ENCODE measurements at regions not wholly inside any gene's neighbourhood (a gene's known extent, or its start where the extent isn't known, plus 50 kb on each side); places are given as distances from the start of the nearest gene placed in this dataset.

- TF ChIP-seq CTCF (IDR thresholded peaks at IDR 0.05), result no peak
- TF ChIP-seq POLR2AphosphoS5 (IDR thresholded peaks at IDR 0.05), result no peak
- no peak overlapping the region for H3K4me3 ChIP-seq
- DNase-seq (ENCODE audit: low spot score in 2 of 2), result no peak
These were observed 265.9 kb downstream of the TBC1D4 start for GRCh38 chr13:75216038-75216437.

GRCh38 chr13:75214846-75215245 is 267.1 kb downstream of the TBC1D4 start:
- H3K9me3 ChIP-seq, result no peaks in the 10 kb centered on the region

More at GRCh38 chr13:75216038-75216437, 265.9 kb downstream of the TBC1D4 start:
- no peaks in the 10 kb centered on the region for H3K9me3 ChIP-seq
- H3K27me3 ChIP-seq, result no peaks in the 10 kb centered on the region
- H3K36me3 ChIP-seq, result no peaks in the 10 kb centered on the region
- no peaks in the 10 kb centered on the region for H3K4me1 ChIP-seq
- intact Hi-C loops (cut with DNase I; ENCODE audit: low total_unique reads), result no loop called here
- no peak overlapping the region for H3K27ac ChIP-seq

GRCh38 chr13:75202981-75203380 is 279.0 kb downstream of the TBC1D4 start:
- intact Hi-C loops (cut with DNase I; ENCODE audit: low total_unique reads), result no loop called here
- TF ChIP-seq POLR2AphosphoS5 (IDR thresholded peaks at IDR 0.05), result no peak
- no peak for TF ChIP-seq POLR2A (IDR thresholded peaks at IDR 0.05)
- TF ChIP-seq CTCF (IDR thresholded peaks at IDR 0.05), result no peak
- Histone ChIP-seq H3K27ac (no peak overlapping the region), H3K4me1 (no peaks in the 10 kb centered on the region), H3K4me3 (no peak overlapping the region), H3K9me3 (no peaks in the 10 kb centered on the region), H3K27me3 (no peaks in the 10 kb centered on the region), H3K36me3 (no peaks in the 10 kb centered on the region)
- DNase-seq (ENCODE audit: low spot score in 2 of 2), result no peak

More at GRCh38 chr13:75214846-75215245, 267.1 kb downstream of the TBC1D4 start:
- H3K27ac ChIP-seq, result no peak overlapping the region
- no peaks in the 10 kb centered on the region for H3K36me3 ChIP-seq
- no peak overlapping the region for H3K4me3 ChIP-seq
- intact Hi-C loops (cut with DNase I; ENCODE audit: low total_unique reads), result no loop called here
- no peak for TF ChIP-seq POLR2AphosphoS5 (IDR thresholded peaks at IDR 0.05)
- no peak for TF ChIP-seq POLR2A (IDR thresholded peaks at IDR 0.05)
- no peak for TF ChIP-seq CTCF (IDR thresholded peaks at IDR 0.05)
- DNase-seq (ENCODE audit: low spot score in 2 of 2), result no peak
- no peaks in the 10 kb centered on the region for H3K4me1 ChIP-seq
- H3K27me3 ChIP-seq, result no peaks in the 10 kb centered on the region

- Histone ChIP-seq H3K4me3 (no peak overlapping the region), H3K27ac (no peak overlapping the region), H3K36me3 (no peaks in the 10 kb centered on the region), H3K4me1 (no peaks in the 10 kb centered on the region), H3K27me3 (no peaks in the 10 kb centered on the region), H3K9me3 (no peaks in the 10 kb centered on the region)
- DNase-seq (ENCODE audit: low spot score in 2 of 2), result no peak
- TF ChIP-seq POLR2A (IDR thresholded peaks at IDR 0.05), result no peak
- TF ChIP-seq CTCF (IDR thresholded peaks at IDR 0.05), result no peak
- intact Hi-C loops (cut with DNase I; ENCODE audit: low total_unique reads), result no loop called here
These were observed 284.2 kb downstream of the TBC1D4 start for GRCh38 chr13:75197803-75198202.

- TF ChIP-seq POLR2A (IDR thresholded peaks at IDR 0.05), result no peak
- no peak for DNase-seq (ENCODE audit: low spot score in 2 of 2)
- H3K9me3 ChIP-seq, result no peaks in the 10 kb centered on the region
- H3K27ac ChIP-seq, result no peak overlapping the region
- intact Hi-C loops (cut with DNase I; ENCODE audit: low total_unique reads), result no loop called here
- H3K4me3 ChIP-seq, result no peak overlapping the region
- H3K27me3 ChIP-seq, result no peaks in the 10 kb centered on the region
- H3K36me3 ChIP-seq, result no peaks in the 10 kb centered on the region
- no peaks in the 10 kb centered on the region for H3K4me1 ChIP-seq
These were observed 285.7 kb downstream of the TBC1D4 start for GRCh38 chr13:75196147-75196837.

Measured in breast epithelium (tissue), 4 donors.